Cardiac fibroblast (primary cell): ENCODE measurements at regions not wholly inside any gene's neighbourhood (a gene's known extent, or its start where the extent isn't known, plus 50 kb on each side); places are given as distances from the start of the nearest gene placed in this dataset.

Experiments
- DNase-seq, 2 donors: peaks; one replicate each; pipeline versions ENCODE4 v3.0.0 to v3.0.0-alpha.2; 2010; ENCODE audit warnings: low read depth in 2 of 2
- H3K4me3 ChIP-seq, 2 donors: replicated peaks in 1 of 2; 1 replicate in 1 of 2; 2 replicates in 1 of 2; pipeline ENCODE4 v1.5.1; 2011; ENCODE audit warnings: low read depth in 2 of 2, low read length in 2 of 2, mild to moderate bottlenecking in 2 of 2, moderate library complexity in 1 of 2
- TF ChIP-seq, protein P1 (sequence below): IDR thresholded peaks from one replicate; pipeline ENCODE4 v1.5.1; 2011; ENCODE audit warnings: low read depth, mild to moderate bottlenecking, low read length, inconsistent platforms

DNA sequence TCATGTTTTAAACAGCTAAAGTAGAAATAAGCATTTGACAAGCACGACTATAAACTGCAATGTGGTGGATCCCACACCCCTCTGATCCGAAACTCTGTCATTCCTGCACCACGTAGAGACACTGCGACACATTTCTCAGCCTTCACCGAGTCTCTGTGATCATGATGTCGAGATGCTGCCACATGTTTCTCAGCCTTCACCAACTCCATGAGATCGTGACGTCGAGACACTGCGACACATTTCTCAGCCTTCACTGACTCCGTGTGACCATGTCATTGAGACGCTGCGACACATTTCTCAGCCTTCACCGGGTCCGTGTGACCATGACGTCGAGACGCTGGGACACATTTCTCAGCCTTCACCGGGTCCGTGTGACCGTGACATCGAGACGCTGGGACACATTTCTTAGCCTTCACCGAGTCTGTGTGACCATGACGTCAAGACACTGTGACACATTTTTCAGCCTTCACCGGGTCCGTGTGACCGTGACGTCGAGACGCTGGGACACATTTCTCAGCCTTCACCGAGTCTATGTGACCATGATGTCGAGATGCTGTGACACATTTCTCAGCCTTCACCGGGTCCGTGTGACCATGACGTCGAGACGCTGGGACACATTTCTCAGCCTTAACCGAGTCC is 143.0 kb downstream of the TTLL2 start:
- TF ChIP-seq, protein P1, sequence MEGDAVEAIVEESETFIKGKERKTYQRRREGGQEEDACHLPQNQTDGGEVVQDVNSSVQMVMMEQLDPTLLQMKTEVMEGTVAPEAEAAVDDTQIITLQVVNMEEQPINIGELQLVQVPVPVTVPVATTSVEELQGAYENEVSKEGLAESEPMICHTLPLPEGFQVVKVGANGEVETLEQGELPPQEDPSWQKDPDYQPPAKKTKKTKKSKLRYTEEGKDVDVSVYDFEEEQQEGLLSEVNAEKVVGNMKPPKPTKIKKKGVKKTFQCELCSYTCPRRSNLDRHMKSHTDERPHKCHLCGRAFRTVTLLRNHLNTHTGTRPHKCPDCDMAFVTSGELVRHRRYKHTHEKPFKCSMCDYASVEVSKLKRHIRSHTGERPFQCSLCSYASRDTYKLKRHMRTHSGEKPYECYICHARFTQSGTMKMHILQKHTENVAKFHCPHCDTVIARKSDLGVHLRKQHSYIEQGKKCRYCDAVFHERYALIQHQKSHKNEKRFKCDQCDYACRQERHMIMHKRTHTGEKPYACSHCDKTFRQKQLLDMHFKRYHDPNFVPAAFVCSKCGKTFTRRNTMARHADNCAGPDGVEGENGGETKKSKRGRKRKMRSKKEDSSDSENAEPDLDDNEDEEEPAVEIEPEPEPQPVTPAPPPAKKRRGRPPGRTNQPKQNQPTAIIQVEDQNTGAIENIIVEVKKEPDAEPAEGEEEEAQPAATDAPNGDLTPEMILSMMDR = no peak
- no peak for DNase-seq
- no peak overlapping the region for H3K4me3 ChIP-seq

DNA sequence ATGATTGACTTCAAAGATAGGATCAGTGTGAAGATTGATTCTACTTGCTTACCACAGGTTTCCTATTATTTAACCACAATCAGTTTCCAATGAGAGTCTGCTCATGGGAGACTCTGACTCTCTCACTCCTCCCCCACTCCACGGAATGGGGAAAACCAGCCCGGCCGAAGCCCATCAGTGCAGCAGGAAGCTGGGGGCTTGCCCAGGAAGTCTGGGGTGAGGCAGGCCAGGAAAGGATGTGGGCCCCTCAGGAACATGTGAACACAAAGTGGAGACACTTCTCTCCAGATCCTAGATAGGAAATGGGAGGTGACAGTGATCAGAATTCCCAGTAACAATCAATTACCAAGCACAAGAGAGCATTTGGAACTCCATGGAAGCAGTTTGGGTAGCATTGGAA is 144.2 kb downstream of the TTLL2 start:
- TF ChIP-seq, protein P1 = no peak
- DNase-seq = no peak
- H3K4me3 ChIP-seq = no peak overlapping the region

DNA sequence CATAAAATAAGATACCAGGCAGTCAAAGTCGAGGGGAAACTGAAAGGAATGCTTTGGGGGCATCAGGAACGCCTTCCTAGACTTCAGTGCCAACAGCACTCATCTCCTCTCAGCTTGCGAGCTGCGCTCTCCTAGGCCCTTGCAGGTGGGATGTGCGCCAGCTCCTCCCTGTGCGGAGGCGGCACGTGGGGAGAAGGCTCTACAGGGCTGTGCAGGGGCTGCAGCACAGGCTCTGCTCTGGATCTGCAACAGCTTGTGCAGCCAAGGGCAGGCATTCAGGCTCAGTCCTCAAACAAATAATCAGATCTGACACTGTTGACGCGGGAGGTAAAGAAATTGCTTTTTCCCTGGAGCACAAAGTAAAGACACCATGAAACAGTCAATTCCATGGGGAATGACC is 144.8 kb downstream of the TTLL2 start:
- H3K4me3 ChIP-seq = no peak overlapping the region
- TF ChIP-seq, protein P1 = no peak
- DNase-seq = no peak

DNA sequence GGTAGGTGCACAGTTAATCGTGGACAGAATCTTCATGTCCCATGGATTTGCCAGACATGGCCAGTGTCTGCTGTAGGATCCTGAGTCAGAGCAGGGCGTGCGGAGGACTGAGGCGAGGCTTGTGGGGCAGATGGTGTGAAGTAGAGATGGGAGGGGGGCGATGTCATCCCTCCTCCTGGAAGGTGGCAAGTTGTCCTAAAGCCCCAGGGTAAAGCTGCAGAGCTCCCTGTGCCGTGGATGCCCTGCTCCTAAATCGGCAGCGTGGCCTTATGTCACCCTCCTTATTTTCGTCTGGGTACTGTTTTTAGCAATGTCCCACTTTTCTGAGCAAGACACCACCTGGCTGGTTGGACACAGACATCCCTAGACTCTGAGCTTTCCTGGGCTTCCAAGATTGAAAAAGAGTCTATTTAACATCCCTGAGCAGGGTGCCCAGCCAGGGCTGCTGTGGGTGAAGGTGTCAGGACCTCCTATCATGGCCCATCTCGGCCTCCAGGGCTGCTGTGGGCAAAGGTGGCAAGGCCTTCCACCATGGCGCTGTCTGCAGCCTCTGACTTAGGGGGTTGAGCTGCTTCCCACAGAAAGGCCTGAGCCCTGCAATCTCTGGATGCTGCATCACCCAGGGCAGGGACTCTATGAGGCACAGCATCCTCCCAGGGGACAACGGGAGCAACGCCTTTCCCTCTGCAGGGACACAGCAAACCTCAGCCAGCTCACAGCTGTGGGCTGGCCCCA is 145.4 kb downstream of the TTLL2 start:
- H3K4me3 ChIP-seq = no peak overlapping the region

DNA sequence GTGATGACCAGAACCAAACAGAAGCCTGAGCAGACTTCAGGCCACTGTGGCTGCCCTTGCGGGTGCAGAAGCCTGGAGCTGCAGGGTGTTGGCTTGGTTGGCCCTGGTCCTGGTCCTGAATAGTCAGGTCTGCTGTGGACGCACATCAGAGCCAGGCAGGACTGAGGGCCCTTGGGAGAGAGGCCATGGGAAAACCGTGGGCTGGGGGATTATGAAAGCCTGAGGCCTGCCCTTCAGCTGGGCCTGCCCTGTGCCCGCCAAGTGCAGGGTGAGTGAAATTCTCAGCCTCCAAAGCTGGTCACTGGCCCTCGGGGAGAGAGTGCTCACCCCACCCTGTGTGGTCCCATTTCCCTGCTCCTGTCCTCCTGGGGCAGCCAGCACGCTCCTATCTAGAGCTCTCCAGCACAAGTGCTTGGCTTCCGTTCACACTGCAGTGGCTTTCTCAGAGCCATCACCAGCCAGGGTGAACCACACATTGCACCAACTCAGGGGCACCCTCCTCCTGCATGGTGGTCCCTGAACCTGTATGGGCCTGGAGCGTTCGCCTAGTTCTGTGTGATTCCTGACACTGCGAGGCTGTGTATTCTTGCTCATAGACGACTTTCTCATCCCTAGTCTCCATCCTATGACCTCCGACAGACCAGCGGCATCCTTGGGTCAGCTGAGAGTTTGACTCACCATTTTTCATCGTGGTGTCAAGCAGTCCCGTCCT is 146.1 kb downstream of the TTLL2 start:
- no peak overlapping the region for H3K4me3 ChIP-seq
- no peak for DNase-seq
- TF ChIP-seq, protein P1 = no peak

More for the DNA sequence above, 145.4 kb downstream of the TTLL2 start:
- no peak for DNase-seq
- TF ChIP-seq, protein P1 = no peak

DNA sequence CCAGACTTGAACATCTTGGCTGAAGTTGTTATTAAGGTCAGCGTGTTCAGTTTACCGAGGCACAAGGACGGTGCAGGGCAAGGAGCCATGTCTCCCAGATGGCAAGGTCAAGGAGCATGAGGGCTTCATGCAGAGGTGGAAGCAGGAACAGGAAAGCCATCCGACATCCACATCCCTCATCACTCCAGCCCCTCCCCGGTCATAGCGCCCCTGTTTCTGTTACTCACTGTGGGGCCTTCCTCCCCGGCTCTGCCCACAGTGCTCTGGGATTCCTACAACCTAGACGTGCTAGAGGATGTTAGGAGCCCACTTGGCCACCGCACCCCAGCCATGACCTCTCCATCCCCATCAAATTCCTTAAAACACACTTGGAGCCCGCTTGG is 146.7 kb downstream of the TTLL2 start:
- H3K4me3 ChIP-seq = no peak overlapping the region
- DNase-seq = no peak
- TF ChIP-seq, protein P1 = no peak
